SK-N-MC (cell line): ENCODE measurements at regions not wholly inside any gene's neighbourhood (a gene's known extent, or its start where the extent isn't known, plus 50 kb on each side); places are given as distances from the start of the nearest gene placed in this dataset.

Experiments
- EZH2 ChIP-seq: fragments of 200-600 bp; sonication (generic); IDR thresholded peaks from one replicate; pipeline ENCODE4 v1.6.1; 2017; ENCODE audit warnings: antibody characterized with exemption
- FOXP2 ChIP-seq: optimal IDR thresholded peaks from 2 replicates; pipeline ENCODE3; 2011; ENCODE audit warnings: mild to moderate bottlenecking, moderate library complexity; ENCODE audit not compliant: insufficient read depth; ENCODE audit errors: extremely low read length, control extremely low read depth
- POLR2AphosphoS5 ChIP-seq: IDR thresholded peaks from 2 replicates; pipeline ENCODE4 v1.6.1; 2012; ENCODE audit warnings: mild to moderate bottlenecking, low read depth, low read length, borderline replicate concordance

DNA sequence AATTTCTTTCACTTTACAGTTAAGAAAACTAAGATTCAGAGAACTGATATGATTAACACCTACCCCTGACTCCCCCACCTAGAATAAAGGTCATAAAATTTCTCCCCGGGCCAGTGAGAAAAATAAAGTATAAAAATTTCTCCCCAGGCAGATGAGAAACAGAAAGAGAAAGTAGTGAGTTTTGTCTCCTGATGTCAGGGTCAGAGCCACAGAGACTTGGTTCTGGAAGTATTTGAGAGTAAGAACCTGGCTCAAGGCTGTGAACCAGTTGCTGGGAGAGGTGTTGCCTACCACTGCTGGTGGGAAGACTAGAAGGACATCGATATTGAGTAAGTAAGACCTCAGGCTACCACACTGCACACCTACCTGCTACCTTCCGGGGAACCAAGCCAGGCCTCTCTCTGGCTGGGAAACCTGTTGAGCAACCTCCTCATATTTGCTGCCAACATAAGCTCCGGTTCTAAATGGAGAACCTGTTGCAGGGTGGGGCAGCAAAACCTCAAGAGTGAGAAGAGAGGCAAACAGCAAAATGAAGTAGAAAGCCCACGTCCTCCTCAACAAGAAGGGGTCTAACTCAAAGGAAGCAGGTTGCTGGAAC lies 104.2 kb upstream of the PUDP start:
- TF ChIP-seq POLR2AphosphoS5 (no peak), EZH2 (no peak), FOXP2 (no peak)
